T-helper 2 cell treated with Interferon-gamma antibody and Interleukin-4, amounts not matched to agents 5 μg/mL and 100 μg/mL, for 36 hours (primary cell): ENCODE measurements at regions not wholly inside any gene's neighbourhood (a gene's known extent, or its start where the extent isn't known, plus 50 kb on each side); places are given as distances from the start of the nearest gene placed in this dataset.

ENCODE experiments used
- DNase-seq: peaks from one replicate; pipeline ENCODE4 v3.0.0; 2021; ENCODE audit warnings: low spot score
- H3K27ac Mint-ChIP-seq: one replicate; pipeline ENCODE4 v1.8.0; 2021; ENCODE audit warnings: mild to moderate bottlenecking, mixed read lengths
- H3K27me3 Mint-ChIP-seq: one replicate; pipeline ENCODE4 v1.8.0; 2021; ENCODE audit warnings: low read depth, mixed read lengths
- H3K36me3 Mint-ChIP-seq: one replicate; pipeline ENCODE4 v1.8.0; 2021; ENCODE audit warnings: low read depth, mixed read lengths
- H3K4me1 Mint-ChIP-seq: one replicate; pipeline ENCODE4 v1.8.0; 2021; ENCODE audit warnings: low read depth, mixed read lengths
- H3K4me3 Mint-ChIP-seq: one replicate; pipeline ENCODE4 v1.8.0; 2022; ENCODE audit warnings: mild to moderate bottlenecking, moderate library complexity, mixed read lengths
- H3K9me3 Mint-ChIP-seq: one replicate; pipeline ENCODE4 v1.8.0; 2021; ENCODE audit warnings: mixed read lengths

GRCh38 chr5:74950836-74951515 lies 84.8 kb upstream of the FAM169A start:
- Mint-ChIP-seq H3K4me1 (peaks cover 1% of the 10 kb centered on the region), H3K27me3 (peaks cover 37% of the 10 kb centered on the region), H3K36me3 (no peaks in the 10 kb centered on the region), H3K9me3 (no peaks in the 10 kb centered on the region), H3K27ac (no peak overlapping the region), H3K4me3 (no peak overlapping the region)
- DNase-seq = no peak

GRCh38 chr5:74949976-74950375 lies 83.8 kb upstream of the FAM169A start:
- H3K4me3 Mint-ChIP-seq = no peak overlapping the region
- H3K36me3 Mint-ChIP-seq = no peaks in the 10 kb centered on the region
- no peaks in the 10 kb centered on the region for H3K9me3 Mint-ChIP-seq
- DNase-seq = no peak
- peaks cover 42% of the 10 kb centered on the region for H3K27me3 Mint-ChIP-seq
- H3K4me1 Mint-ChIP-seq = peaks cover 8% of the 10 kb centered on the region
- no peak overlapping the region for H3K27ac Mint-ChIP-seq

- no peak overlapping the region for H3K4me3 Mint-ChIP-seq
- peaks cover 8% of the 10 kb centered on the region for H3K4me1 Mint-ChIP-seq
- no peak overlapping the region for H3K27ac Mint-ChIP-seq
- no peak for DNase-seq
- no peaks in the 10 kb centered on the region for H3K36me3 Mint-ChIP-seq
- no peaks in the 10 kb centered on the region for H3K9me3 Mint-ChIP-seq
- peaks cover 50% of the 10 kb centered on the region for H3K27me3 Mint-ChIP-seq
Measured at GRCh38 chr5:74948031-74948546, 81.9 kb upstream of the FAM169A start.

GRCh38 chr5:74946471-74946870 lies 80.3 kb upstream of the FAM169A start:
- Mint-ChIP-seq H3K27ac (no peak overlapping the region), H3K4me3 (no peak overlapping the region), H3K36me3 (no peaks in the 10 kb centered on the region), H3K27me3 (peaks cover 54% of the 10 kb centered on the region), H3K4me1 (peaks cover 8% of the 10 kb centered on the region), H3K9me3 (no peaks in the 10 kb centered on the region)
- DNase-seq = no peak

- H3K36me3 Mint-ChIP-seq = no peaks in the 10 kb centered on the region
- no peak overlapping the region for H3K4me3 Mint-ChIP-seq
- no peaks in the 10 kb centered on the region for H3K9me3 Mint-ChIP-seq
- peak; percentile 44 for DNase-seq
- peaks cover 8% of the 10 kb centered on the region for H3K4me1 Mint-ChIP-seq
- H3K27me3 Mint-ChIP-seq = peaks cover 52% of the 10 kb centered on the region
- H3K27ac Mint-ChIP-seq = no peak overlapping the region
Measured at GRCh38 chr5:74945561-74946165, 79.5 kb upstream of the FAM169A start.

GRCh38 chr5:74943905-74944304 lies 77.7 kb upstream of the FAM169A start:
- no peak for DNase-seq
- H3K27ac Mint-ChIP-seq = no peak overlapping the region
- peaks cover 54% of the 10 kb centered on the region for H3K27me3 Mint-ChIP-seq
- H3K36me3 Mint-ChIP-seq = no peaks in the 10 kb centered on the region
- H3K4me1 Mint-ChIP-seq = peaks cover 8% of the 10 kb centered on the region
- no peaks in the 10 kb centered on the region for H3K9me3 Mint-ChIP-seq
- no peak overlapping the region for H3K4me3 Mint-ChIP-seq

GRCh38 chr5:74942622-74943286 lies 76.6 kb upstream of the FAM169A start:
- no peaks in the 10 kb centered on the region for H3K36me3 Mint-ChIP-seq
- H3K4me3 Mint-ChIP-seq = no peak overlapping the region
- no peak for DNase-seq
- H3K4me1 Mint-ChIP-seq = peaks cover 18% of the 10 kb centered on the region
- peaks cover 56% of the 10 kb centered on the region for H3K27me3 Mint-ChIP-seq
- H3K27ac Mint-ChIP-seq = no peak overlapping the region
- H3K9me3 Mint-ChIP-seq = no peaks in the 10 kb centered on the region

- H3K36me3 Mint-ChIP-seq = no peaks in the 10 kb centered on the region
- H3K4me3 Mint-ChIP-seq = no peak overlapping the region
- H3K9me3 Mint-ChIP-seq = no peaks in the 10 kb centered on the region
Measured at GRCh38 chr5:74940782-74941353, 74.7 kb upstream of the FAM169A start.

GRCh38 chr5:74938250-74938933 lies 72.2 kb upstream of the FAM169A start:
- H3K27me3 Mint-ChIP-seq = peaks cover 36% of the 10 kb centered on the region
- H3K27ac Mint-ChIP-seq = no peak overlapping the region
- DNase-seq = no peak
- no peak overlapping the region for H3K4me3 Mint-ChIP-seq
- no peaks in the 10 kb centered on the region for H3K36me3 Mint-ChIP-seq
- H3K4me1 Mint-ChIP-seq = peaks cover 34% of the 10 kb centered on the region
- H3K9me3 Mint-ChIP-seq = no peaks in the 10 kb centered on the region

More at GRCh38 chr5:74940782-74941353, 74.7 kb upstream of the FAM169A start:
- Mint-ChIP-seq H3K4me1 (peaks cover 22% of the 10 kb centered on the region), H3K27me3 (peaks cover 48% of the 10 kb centered on the region), H3K27ac (no peak overlapping the region)
- no peak for DNase-seq

- peak overlapping the region; percentile 65 for H3K4me3 Mint-ChIP-seq
- peaks cover 34% of the 10 kb centered on the region for H3K4me1 Mint-ChIP-seq
- H3K36me3 Mint-ChIP-seq = no peaks in the 10 kb centered on the region
- H3K9me3 Mint-ChIP-seq = no peaks in the 10 kb centered on the region
- DNase-seq = no peak
- peak overlapping the region; percentile 74 for H3K27ac Mint-ChIP-seq
- peaks cover 26% of the 10 kb centered on the region for H3K27me3 Mint-ChIP-seq
Measured at GRCh38 chr5:74935752-74936091, 69.5 kb upstream of the FAM169A start.

GRCh38 chr5:74934949-74935751 lies 69.0 kb upstream of the FAM169A start:
- Mint-ChIP-seq H3K4me1 (peaks cover 34% of the 10 kb centered on the region), H3K4me3 (peak overlapping the region; percentile 65), H3K36me3 (no peaks in the 10 kb centered on the region), H3K27ac (peak overlapping the region; percentile 74), H3K27me3 (peaks cover 25% of the 10 kb centered on the region), H3K9me3 (no peaks in the 10 kb centered on the region)
- DNase-seq = peak; percentile 41

- DNase-seq = no peak
- Mint-ChIP-seq H3K4me1 (no peaks in the 10 kb centered on the region), H3K36me3 (no peaks in the 10 kb centered on the region), H3K9me3 (no peaks in the 10 kb centered on the region), H3K27me3 (peaks cover 9% of the 10 kb centered on the region), H3K4me3 (no peak overlapping the region), H3K27ac (no peak overlapping the region)
Measured at GRCh38 chr5:74927336-74927735, 61.1 kb upstream of the FAM169A start.

GRCh38 chr5:74919487-74919886 lies 53.3 kb upstream of the FAM169A start:
- no peak for DNase-seq
- Mint-ChIP-seq H3K4me3 (no peak overlapping the region), H3K4me1 (no peaks in the 10 kb centered on the region), H3K9me3 (no peaks in the 10 kb centered on the region), H3K27ac (no peak overlapping the region), H3K27me3 (no peaks in the 10 kb centered on the region), H3K36me3 (no peaks in the 10 kb centered on the region)
